Liver (tissue), 8 donors: ENCODE measurements at regions not wholly inside any gene's neighbourhood (a gene's known extent, or its start where the extent isn't known, plus 50 kb on each side); places are given as distances from the start of the nearest gene placed in this dataset.

Experiments used
- DNase-seq: peaks from one replicate; pipeline ENCODE4 v3.0.0-alpha.2; 2017; ENCODE audit warnings: low spot score
- H3K27ac ChIP-seq, 2 donors: one replicate each; pipeline ENCODE4 v1.7.0; 2013; ENCODE audit warnings: inconsistent platforms in 2 of 2, low read length in 2 of 2, control low read depth in 1 of 2, low read depth in 1 of 2, mild to moderate bottlenecking in 1 of 2
- H3K27me3 ChIP-seq, 4 donors: one replicate each; pipeline versions ENCODE4 v1.6.1 to v1.7.0; 2013; ENCODE audit warnings: low read length in 3 of 4, inconsistent platforms in 1 of 4, mild to moderate bottlenecking in 1 of 4, moderate library complexity in 1 of 4; ENCODE audit not compliant: control insufficient read depth in 4 of 4, insufficient read depth in 4 of 4
- H3K36me3 ChIP-seq, 4 donors: one replicate each; pipeline versions ENCODE4 v1.6.1 to v1.7.0; 2013; ENCODE audit warnings: low read length in 3 of 4, mild to moderate bottlenecking in 3 of 4, low read depth in 1 of 4, moderate library complexity in 1 of 4; ENCODE audit not compliant: control insufficient read depth in 4 of 4, insufficient read depth in 3 of 4
- H3K4me1 ChIP-seq, 4 donors: one replicate each; pipeline versions ENCODE4 v1.6.1 to v1.7.0; 2013; ENCODE audit warnings: low read length in 3 of 4, mild to moderate bottlenecking in 3 of 4, moderate library complexity in 1 of 4; ENCODE audit not compliant: control insufficient read depth in 4 of 4, insufficient read depth in 4 of 4
- H3K4me3 ChIP-seq, 3 donors: one replicate each; pipeline versions ENCODE4 v1.6.1 to v1.7.0; 2013; ENCODE audit warnings: low read length in 3 of 3, control low read depth in 1 of 3, low read depth in 1 of 3, mild to moderate bottlenecking in 1 of 3
- H3K9ac ChIP-seq, 2 donors: one replicate each; pipeline ENCODE4 v1.7.0; 2013; ENCODE audit warnings: low read length in 2 of 2, mild to moderate bottlenecking in 2 of 2, moderate library complexity in 2 of 2, control low read depth in 1 of 2, low read depth in 1 of 2
- H3K9me3 ChIP-seq, 4 donors: one replicate each; pipeline versions ENCODE4 v1.6.1 to v1.7.0; 2013; ENCODE audit warnings: low read length in 3 of 4; ENCODE audit not compliant: control insufficient read depth in 4 of 4
- EGR1 ChIP-seq, 2 donors: IDR thresholded peaks; 2 replicates each; pipeline ENCODE4 v1.6.1; 2016 to 2018; ENCODE audit warnings: antibody characterized with exemption in 2 of 2, low read depth in 2 of 2
- FOXA1 ChIP-seq: IDR thresholded peaks from 2 replicates; pipeline ENCODE4 v1.6.1; 2016; ENCODE audit warnings: antibody characterized with exemption
- FOXA2 ChIP-seq: IDR thresholded peaks from 2 replicates; pipeline ENCODE4 v1.6.1; 2016; ENCODE audit warnings: antibody characterized with exemption
- GABPA ChIP-seq, 2 donors: IDR thresholded peaks in 1 of 2; conservative IDR thresholded peaks in 1 of 2; 2 replicates each; pipeline ENCODE4 v1.6.1; 2016; ENCODE audit warnings: antibody characterized with exemption in 2 of 2, mild to moderate bottlenecking in 1 of 2, moderate library complexity in 1 of 2
- HNF4A ChIP-seq, 2 donors: conservative IDR thresholded peaks; 2 replicates each; pipeline ENCODE4 v1.6.1; 2016; ENCODE audit warnings: antibody characterized with exemption in 2 of 2, mild to moderate bottlenecking in 2 of 2
- HNF4G ChIP-seq: IDR thresholded peaks from 2 replicates; pipeline ENCODE4 v1.6.1; 2016; ENCODE audit warnings: antibody characterized with exemption
- JUND ChIP-seq, 2 donors: IDR thresholded peaks; 2 replicates each; pipeline ENCODE4 v1.6.1; 2016; ENCODE audit warnings: antibody characterized with exemption in 2 of 2
- NR2F2 ChIP-seq: IDR thresholded peaks from 2 replicates; pipeline ENCODE4 v1.6.1; 2016; ENCODE audit warnings: antibody characterized with exemption
- RAD21 ChIP-seq, 2 donors: IDR thresholded peaks; 2 replicates each; pipeline ENCODE4 v1.6.1; 2016; ENCODE audit warnings: antibody characterized with exemption in 2 of 2, mild to moderate bottlenecking in 2 of 2
- RXRA ChIP-seq, 2 donors: IDR thresholded peaks; 2 replicates each; pipeline ENCODE4 v1.6.1; 2017 to 2018; ENCODE audit warnings: antibody characterized with exemption in 2 of 2, mild to moderate bottlenecking in 1 of 2
- SP1 ChIP-seq: IDR thresholded peaks from 2 replicates; pipeline ENCODE4 v1.6.1; 2018; ENCODE audit warnings: antibody characterized with exemption, mild to moderate bottlenecking
- TAF1 ChIP-seq: conservative IDR thresholded peaks from 2 replicates; pipeline ENCODE4 v1.6.1; 2016; ENCODE audit warnings: antibody characterized with exemption, mild to moderate bottlenecking
- YY1 ChIP-seq: IDR thresholded peaks from 2 replicates; pipeline ENCODE4 v1.6.1; 2016; ENCODE audit warnings: antibody characterized with exemption, mild to moderate bottlenecking
- WGBS: extraction: QIAGEN DNeasy Blood & Tissue Kit; methylation state at CpG from one replicate; pipeline ENCODE4 v1.1.7; 2013; 5-methylcytosine and 5-hydroxymethylcytosine counted together
- TF ChIP-seq, protein P1 (sequence below): IDR thresholded peaks from 2 replicates; pipeline ENCODE4 v1.6.1; 2016; ENCODE audit warnings: antibody characterized with exemption
- TF ChIP-seq, protein P2 (sequence below): IDR thresholded peaks from 2 replicates; pipeline ENCODE4 v1.6.1; 2016; ENCODE audit warnings: antibody characterized with exemption, mild to moderate bottlenecking
- TF ChIP-seq, protein P3 (sequence below): IDR thresholded peaks from 2 replicates; pipeline ENCODE4 v1.6.1; 2016; ENCODE audit warnings: antibody characterized with exemption
- TF ChIP-seq, protein P4 (sequence below): IDR thresholded peaks from 2 replicates; pipeline ENCODE4 v1.6.1; 2016; ENCODE audit warnings: antibody characterized with exemption
- TF ChIP-seq, protein P5 (sequence below): fragments of 150-350 bp; IDR thresholded peaks from 2 replicates; pipeline ENCODE4 v1.5.1; 2017; ENCODE audit warnings: improper control_type of control experiment, low read depth, low read length; ENCODE audit not compliant: missing input control
- donor health status: healthy.
- donor health status: healthy.
- donor health status: healthy.
- donor health status: healthy.
- donor health status: healthy.

DNA sequence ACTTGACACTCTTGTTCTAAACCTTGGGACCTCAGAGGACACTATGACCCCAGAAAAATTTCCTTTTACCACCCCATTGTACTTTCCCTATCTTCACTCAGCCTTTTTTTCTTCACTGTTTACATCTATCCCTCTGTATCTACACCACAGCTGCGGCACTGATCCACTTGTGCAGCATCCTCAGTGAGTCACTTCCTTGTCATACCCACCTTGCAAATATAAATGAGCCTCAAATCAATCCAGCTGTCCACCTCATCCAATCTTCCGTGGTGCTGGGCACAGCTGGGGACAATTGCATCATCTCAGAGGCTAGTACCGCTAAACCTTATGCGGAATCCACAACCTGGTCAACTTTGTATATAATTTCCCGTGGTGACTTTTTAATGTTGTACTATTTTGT lies 710.5 kb downstream of the QKI start:
- DNase-seq, result no peak

DNA sequence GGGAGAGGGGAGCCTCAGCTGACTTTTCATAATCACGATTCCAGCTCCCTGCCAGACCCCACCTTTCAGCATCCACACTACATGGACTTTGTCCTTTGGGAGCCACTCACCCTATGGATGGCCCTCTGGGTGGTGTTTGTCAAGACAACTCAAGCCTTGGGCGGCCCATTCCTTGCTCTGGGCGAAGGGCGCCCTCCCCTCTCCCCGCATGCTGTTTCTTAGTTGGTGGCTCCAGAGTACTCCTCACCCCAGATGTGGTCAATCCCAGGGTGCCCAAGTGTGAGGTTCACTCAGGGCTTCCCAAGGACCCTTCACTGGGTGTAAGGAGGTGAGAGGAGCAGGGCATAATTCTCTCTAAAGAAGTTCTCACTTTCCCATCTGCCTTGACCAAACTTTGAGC lies 710.0 kb downstream of the QKI start:
- H3K9me3 ChIP-seq, result no peaks in the 10 kb centered on the region
- no peaks in the 10 kb centered on the region for H3K4me1 ChIP-seq
- no peak for DNase-seq
- H3K36me3 ChIP-seq, result no peaks in the 10 kb centered on the region
- H3K9ac ChIP-seq, result no peak overlapping the region
- H3K4me3 ChIP-seq, result no peak overlapping the region
- no peak for TF ChIP-seq TAF1
- TF ChIP-seq, protein P1, sequence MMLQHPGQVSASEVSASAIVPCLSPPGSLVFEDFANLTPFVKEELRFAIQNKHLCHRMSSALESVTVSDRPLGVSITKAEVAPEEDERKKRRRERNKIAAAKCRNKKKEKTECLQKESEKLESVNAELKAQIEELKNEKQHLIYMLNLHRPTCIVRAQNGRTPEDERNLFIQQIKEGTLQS, result no peak
- no peak for TF ChIP-seq EGR1 (IDR thresholded peaks at IDR 0.05; ENCODE audit: low read depth in 2 of 2)
- TF ChIP-seq HNF4A (conservative IDR thresholded peaks at IDR 0.05), result no peak
- WGBS, result 92% methylated on average over 5 of the region's 5 CpGs
- peaks cover 0 to 4% (median 0%) of the 10 kb centered on the region in 4 donors for H3K27me3 ChIP-seq
- H3K27ac ChIP-seq, result no peak overlapping the region

More for the DNA sequence above, 710.5 kb downstream of the QKI start:
- H3K27me3 ChIP-seq, result peaks cover 0 to 4% (median 0%) of the 10 kb centered on the region in 4 donors
- no peaks in the 10 kb centered on the region for H3K36me3 ChIP-seq
- H3K4me3 ChIP-seq, result no peak overlapping the region
- WGBS, result 73% methylated on average over 5 of the region's 5 CpGs
- H3K4me1 ChIP-seq, result no peaks in the 10 kb centered on the region
- no peak overlapping the region for H3K27ac ChIP-seq
- TF ChIP-seq HNF4G (no peak), RXRA (IDR thresholded peaks at IDR 0.05) (no peak), TAF1 (no peak), YY1 (no peak), FOXA1 (no peak), RAD21 (IDR thresholded peaks at IDR 0.05) (no peak), GABPA (IDR thresholded peaks at IDR 0.05 in 1 of 2, conservative IDR thresholded peaks at IDR 0.05 in 1 of 2) (no peak), JUND (IDR thresholded peaks at IDR 0.05) (no peak), SP1 (no peak), EGR1 (IDR thresholded peaks at IDR 0.05; ENCODE audit: low read depth in 2 of 2) (no peak), FOXA2 (no peak), NR2F2 (no peak), HNF4A (conservative IDR thresholded peaks at IDR 0.05) (no peak)
- TF ChIP-seq, protein P2, sequence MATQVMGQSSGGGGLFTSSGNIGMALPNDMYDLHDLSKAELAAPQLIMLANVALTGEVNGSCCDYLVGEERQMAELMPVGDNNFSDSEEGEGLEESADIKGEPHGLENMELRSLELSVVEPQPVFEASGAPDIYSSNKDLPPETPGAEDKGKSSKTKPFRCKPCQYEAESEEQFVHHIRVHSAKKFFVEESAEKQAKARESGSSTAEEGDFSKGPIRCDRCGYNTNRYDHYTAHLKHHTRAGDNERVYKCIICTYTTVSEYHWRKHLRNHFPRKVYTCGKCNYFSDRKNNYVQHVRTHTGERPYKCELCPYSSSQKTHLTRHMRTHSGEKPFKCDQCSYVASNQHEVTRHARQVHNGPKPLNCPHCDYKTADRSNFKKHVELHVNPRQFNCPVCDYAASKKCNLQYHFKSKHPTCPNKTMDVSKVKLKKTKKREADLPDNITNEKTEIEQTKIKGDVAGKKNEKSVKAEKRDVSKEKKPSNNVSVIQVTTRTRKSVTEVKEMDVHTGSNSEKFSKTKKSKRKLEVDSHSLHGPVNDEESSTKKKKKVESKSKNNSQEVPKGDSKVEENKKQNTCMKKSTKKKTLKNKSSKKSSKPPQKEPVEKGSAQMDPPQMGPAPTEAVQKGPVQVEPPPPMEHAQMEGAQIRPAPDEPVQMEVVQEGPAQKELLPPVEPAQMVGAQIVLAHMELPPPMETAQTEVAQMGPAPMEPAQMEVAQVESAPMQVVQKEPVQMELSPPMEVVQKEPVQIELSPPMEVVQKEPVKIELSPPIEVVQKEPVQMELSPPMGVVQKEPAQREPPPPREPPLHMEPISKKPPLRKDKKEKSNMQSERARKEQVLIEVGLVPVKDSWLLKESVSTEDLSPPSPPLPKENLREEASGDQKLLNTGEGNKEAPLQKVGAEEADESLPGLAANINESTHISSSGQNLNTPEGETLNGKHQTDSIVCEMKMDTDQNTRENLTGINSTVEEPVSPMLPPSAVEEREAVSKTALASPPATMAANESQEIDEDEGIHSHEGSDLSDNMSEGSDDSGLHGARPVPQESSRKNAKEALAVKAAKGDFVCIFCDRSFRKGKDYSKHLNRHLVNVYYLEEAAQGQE, result no peak
- TF ChIP-seq, protein P3, sequence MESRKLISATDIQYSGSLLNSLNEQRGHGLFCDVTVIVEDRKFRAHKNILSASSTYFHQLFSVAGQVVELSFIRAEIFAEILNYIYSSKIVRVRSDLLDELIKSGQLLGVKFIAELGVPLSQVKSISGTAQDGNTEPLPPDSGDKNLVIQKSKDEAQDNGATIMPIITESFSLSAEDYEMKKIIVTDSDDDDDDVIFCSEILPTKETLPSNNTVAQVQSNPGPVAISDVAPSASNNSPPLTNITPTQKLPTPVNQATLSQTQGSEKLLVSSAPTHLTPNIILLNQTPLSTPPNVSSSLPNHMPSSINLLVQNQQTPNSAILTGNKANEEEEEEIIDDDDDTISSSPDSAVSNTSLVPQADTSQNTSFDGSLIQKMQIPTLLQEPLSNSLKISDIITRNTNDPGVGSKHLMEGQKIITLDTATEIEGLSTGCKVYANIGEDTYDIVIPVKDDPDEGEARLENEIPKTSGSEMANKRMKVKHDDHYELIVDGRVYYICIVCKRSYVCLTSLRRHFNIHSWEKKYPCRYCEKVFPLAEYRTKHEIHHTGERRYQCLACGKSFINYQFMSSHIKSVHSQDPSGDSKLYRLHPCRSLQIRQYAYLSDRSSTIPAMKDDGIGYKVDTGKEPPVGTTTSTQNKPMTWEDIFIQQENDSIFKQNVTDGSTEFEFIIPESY, result no peak
- TF ChIP-seq, protein P4, sequence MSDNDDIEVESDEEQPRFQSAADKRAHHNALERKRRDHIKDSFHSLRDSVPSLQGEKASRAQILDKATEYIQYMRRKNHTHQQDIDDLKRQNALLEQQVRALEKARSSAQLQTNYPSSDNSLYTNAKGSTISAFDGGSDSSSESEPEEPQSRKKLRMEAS, result no peak
- TF ChIP-seq, protein P1, result no peak
- TF ChIP-seq, protein P5, sequence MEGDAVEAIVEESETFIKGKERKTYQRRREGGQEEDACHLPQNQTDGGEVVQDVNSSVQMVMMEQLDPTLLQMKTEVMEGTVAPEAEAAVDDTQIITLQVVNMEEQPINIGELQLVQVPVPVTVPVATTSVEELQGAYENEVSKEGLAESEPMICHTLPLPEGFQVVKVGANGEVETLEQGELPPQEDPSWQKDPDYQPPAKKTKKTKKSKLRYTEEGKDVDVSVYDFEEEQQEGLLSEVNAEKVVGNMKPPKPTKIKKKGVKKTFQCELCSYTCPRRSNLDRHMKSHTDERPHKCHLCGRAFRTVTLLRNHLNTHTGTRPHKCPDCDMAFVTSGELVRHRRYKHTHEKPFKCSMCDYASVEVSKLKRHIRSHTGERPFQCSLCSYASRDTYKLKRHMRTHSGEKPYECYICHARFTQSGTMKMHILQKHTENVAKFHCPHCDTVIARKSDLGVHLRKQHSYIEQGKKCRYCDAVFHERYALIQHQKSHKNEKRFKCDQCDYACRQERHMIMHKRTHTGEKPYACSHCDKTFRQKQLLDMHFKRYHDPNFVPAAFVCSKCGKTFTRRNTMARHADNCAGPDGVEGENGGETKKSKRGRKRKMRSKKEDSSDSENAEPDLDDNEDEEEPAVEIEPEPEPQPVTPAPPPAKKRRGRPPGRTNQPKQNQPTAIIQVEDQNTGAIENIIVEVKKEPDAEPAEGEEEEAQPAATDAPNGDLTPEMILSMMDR, result no peak
- no peaks in the 10 kb centered on the region for H3K9me3 ChIP-seq
- no peak overlapping the region for H3K9ac ChIP-seq
